ENCODE measurements at regions not wholly inside any gene's neighbourhood (a gene's known extent, or its start where the extent isn't known, plus 50 kb on each side); places are given as distances from the start of the nearest gene placed in this dataset.

DNA sequence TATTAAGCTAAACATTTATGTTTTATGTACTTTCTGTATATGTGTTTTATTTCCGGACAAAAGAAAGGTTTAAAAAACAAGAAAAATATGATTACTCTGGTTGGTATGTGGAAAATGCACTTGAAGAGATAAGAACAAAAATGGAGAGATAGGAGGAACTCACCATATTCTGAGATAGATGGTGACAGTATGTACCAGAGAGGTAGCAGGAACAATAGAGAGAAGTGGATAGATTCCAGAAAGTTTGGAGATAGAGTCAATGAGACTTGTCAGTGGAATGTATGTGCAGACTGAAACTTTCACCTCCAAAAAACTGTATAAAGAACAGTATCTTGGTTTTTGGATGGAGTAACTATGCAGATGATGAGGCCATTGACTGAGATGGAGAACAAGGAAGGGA is 105.6 kb upstream of the FSHR start:
- intact Hi-C loops (cut with DNase I), result no loop called here
- Histone ChIP-seq H3K4me3 (no peak overlapping the region), H3K9me3 (no peaks in the 10 kb centered on the region), H3K27me3 (no peaks in the 10 kb centered on the region), H3K27ac (no peak overlapping the region), H3K4me1 (no peaks in the 10 kb centered on the region), H3K36me3 (no peaks in the 10 kb centered on the region)
- TF ChIP-seq, protein P1, sequence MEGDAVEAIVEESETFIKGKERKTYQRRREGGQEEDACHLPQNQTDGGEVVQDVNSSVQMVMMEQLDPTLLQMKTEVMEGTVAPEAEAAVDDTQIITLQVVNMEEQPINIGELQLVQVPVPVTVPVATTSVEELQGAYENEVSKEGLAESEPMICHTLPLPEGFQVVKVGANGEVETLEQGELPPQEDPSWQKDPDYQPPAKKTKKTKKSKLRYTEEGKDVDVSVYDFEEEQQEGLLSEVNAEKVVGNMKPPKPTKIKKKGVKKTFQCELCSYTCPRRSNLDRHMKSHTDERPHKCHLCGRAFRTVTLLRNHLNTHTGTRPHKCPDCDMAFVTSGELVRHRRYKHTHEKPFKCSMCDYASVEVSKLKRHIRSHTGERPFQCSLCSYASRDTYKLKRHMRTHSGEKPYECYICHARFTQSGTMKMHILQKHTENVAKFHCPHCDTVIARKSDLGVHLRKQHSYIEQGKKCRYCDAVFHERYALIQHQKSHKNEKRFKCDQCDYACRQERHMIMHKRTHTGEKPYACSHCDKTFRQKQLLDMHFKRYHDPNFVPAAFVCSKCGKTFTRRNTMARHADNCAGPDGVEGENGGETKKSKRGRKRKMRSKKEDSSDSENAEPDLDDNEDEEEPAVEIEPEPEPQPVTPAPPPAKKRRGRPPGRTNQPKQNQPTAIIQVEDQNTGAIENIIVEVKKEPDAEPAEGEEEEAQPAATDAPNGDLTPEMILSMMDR (IDR thresholded peaks at IDR 0.05), result no peak
- ATAC-seq, result no peak
- DNase-seq, result no peak

DNA sequence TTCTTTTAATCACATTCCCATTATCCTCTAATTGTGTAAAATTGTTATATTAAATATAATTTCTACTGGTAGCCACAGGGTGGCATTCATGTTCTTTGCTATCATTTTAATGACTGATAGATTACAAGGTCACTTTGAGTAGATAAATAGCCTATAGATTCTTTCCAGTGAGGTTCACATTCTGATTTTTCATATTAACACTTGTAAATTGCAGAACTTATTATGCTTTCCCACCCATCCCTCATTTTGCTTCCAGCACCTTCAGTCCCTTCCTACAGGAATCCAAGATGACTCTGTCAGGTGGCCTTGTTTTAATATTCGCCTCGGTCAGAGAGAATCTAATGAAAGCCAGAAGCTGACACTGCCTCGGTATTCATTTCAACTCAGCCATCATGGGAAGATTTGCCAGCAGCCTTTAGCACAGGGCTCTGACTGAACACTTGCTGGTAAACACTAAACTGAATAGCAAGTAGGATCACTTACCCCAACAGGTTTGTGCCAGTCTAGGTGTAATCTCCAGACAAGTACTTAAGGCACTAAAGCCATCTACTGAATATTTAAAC is 101.2 kb upstream of the FSHR start:
- ATAC-seq (no peak), DNase-seq (no peak)
- H3K27me3 ChIP-seq, result no peaks in the 10 kb centered on the region
- no peak overlapping the region for H3K4me3 ChIP-seq
- no peaks in the 10 kb centered on the region for H3K36me3 ChIP-seq
- no peaks in the 10 kb centered on the region for H3K4me1 ChIP-seq
- H3K9me3 ChIP-seq, result no peaks in the 10 kb centered on the region
- TF ChIP-seq, protein P1 (IDR thresholded peaks at IDR 0.05), result peak; percentile 23
- intact Hi-C loops (cut with DNase I), result no loop called here
- no peak overlapping the region for H3K27ac ChIP-seq

DNA sequence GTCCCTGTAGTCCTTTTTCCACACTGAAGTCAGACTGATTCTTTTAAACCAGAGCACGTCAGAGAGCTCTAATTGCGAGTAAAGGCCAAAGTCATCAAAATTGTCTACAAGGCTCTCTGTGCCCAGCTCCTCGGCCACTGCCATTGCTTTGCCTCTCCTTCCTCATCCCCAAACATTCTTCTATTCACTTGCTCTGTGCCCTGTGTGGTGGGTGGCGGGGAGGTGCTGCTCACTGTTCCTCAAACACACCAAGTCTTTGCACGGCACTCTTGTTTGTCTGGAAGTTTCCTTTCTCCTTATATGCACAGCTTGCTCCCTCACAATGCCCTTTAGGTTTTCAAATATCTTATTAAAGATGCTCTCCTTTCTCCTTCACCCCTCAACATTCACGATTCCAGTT is 100.1 kb upstream of the FSHR start:
- no peak for ATAC-seq
- TF ChIP-seq, protein P1 (IDR thresholded peaks at IDR 0.05), result no peak
- Histone ChIP-seq H3K4me1 (no peaks in the 10 kb centered on the region), H3K27ac (no peak overlapping the region), H3K9me3 (no peaks in the 10 kb centered on the region), H3K36me3 (no peaks in the 10 kb centered on the region), H3K27me3 (no peaks in the 10 kb centered on the region), H3K4me3 (no peak overlapping the region)
- intact Hi-C loops (cut with DNase I), result no loop called here
- DNase-seq, result no peak

DNA sequence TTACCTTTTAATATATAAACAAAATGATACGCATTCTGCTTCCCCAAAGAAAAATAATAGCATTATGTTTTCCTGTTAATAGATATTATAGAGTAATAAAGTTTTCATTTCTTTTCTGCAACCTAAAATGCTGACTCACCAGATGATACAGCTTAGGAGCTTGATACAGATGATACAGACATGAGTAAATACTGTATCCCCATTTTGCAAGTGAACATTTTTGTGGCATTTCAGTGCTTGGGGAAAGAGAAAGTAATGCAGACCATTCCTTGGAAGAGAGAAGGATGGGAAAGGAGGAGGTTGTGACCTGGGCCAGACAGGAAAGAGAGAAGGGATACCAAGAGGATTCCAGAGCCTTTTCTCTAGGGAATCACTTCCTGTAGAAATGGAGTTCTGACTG is 97.5 kb upstream of the FSHR start:
- no peaks in the 10 kb centered on the region for H3K27me3 ChIP-seq
- intact Hi-C loops (cut with DNase I), result no loop called here
- no peaks in the 10 kb centered on the region for H3K36me3 ChIP-seq
- ATAC-seq, result no peak
- DNase-seq, result no peak
- H3K4me1 ChIP-seq, result no peaks in the 10 kb centered on the region
- H3K9me3 ChIP-seq, result no peaks in the 10 kb centered on the region
- H3K27ac ChIP-seq, result no peak overlapping the region
- no peak overlapping the region for H3K4me3 ChIP-seq
- TF ChIP-seq, protein P1 (IDR thresholded peaks at IDR 0.05), result no peak

DNA sequence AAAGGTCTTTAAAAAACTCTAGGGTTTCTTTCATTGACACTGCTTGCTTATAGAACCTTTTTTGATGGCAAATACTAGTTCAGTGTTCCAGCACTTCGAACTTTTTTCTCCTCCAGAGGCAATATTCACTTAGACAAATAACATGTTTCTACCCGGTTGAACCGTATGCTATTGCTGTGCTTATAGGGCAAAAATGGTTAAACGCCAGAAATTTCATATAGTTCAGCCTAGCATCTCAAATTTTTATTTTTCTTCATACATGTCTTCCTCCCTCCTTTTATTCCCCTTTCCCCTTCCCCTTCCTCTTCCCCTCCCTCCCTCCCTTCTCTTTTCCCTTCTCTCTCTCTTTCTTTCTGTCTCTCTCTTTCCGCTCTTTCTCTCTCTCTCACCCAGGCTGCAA is 96.9 kb upstream of the FSHR start:
- Histone ChIP-seq H3K27me3 (no peaks in the 10 kb centered on the region), H3K4me3 (no peak overlapping the region), H3K36me3 (no peaks in the 10 kb centered on the region), H3K27ac (no peak overlapping the region), H3K9me3 (no peaks in the 10 kb centered on the region), H3K4me1 (no peaks in the 10 kb centered on the region)
- intact Hi-C loops (cut with DNase I), result no loop called here
- TF ChIP-seq, protein P1 (IDR thresholded peaks at IDR 0.05), result no peak
- DNase-seq (no peak), ATAC-seq (no peak)

DNA sequence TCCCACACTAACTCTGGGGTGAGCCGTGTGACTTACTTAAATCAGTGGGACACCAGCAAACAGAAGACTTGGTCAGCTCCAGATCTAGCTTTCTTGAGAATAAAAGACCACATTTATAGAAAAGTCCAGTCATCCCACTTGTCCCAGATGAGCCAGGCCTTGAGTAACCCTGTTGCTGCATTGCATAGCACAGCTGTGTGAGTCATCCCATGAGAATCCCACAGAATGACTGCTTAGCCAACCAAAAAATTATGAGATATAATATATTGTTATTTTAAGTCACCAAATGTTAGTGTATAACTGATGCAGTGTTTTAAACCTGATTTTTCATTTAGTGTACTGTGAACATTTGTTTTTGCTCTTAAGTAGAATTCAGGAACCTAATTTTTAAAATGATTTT is 94.2 kb upstream of the FSHR start:
- H3K9me3 ChIP-seq, result no peaks in the 10 kb centered on the region
- no peaks in the 10 kb centered on the region for H3K4me1 ChIP-seq
- intact Hi-C loops (cut with DNase I), result no loop called here
- H3K27me3 ChIP-seq, result no peaks in the 10 kb centered on the region
- no peak for ATAC-seq
- H3K36me3 ChIP-seq, result no peaks in the 10 kb centered on the region
- TF ChIP-seq, protein P1 (IDR thresholded peaks at IDR 0.05), result no peak
- H3K27ac ChIP-seq, result no peak overlapping the region
- DNase-seq, result no peak
- no peak overlapping the region for H3K4me3 ChIP-seq

Measured in upper lobe of right lung (tissue), 1 donor.